ENCODE measurements at regions not wholly inside any gene's neighbourhood (a gene's known extent, or its start where the extent isn't known, plus 50 kb on each side); places are given as distances from the start of the nearest gene placed in this dataset.

DNA sequence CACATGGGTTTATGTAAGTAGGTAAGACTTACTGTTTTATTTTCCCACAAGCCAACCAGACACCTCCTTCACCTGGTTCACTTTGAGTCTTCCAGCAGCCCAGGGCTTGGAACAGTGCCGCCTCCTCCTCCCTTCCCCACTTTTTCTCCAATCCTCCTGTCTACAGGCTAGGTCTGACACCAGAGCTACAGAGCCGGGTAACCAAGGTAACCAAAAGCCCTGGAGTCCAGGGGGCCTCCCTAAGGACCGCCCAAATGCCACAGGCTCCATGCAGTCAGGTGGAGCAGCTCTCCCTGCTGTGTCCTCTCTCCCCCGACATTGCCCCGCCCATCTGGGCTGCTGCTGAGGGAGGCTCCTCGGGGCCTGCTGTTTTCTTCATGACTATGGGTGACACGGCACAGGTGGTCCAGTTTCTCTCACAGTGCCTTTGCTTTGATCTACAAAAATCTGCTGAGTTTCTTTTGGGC lies 138.0 kb upstream of the EFNA5 start:
- DNase-seq, result no peak
- intact Hi-C loops (cut with DNase I), result no loop called here

DNA sequence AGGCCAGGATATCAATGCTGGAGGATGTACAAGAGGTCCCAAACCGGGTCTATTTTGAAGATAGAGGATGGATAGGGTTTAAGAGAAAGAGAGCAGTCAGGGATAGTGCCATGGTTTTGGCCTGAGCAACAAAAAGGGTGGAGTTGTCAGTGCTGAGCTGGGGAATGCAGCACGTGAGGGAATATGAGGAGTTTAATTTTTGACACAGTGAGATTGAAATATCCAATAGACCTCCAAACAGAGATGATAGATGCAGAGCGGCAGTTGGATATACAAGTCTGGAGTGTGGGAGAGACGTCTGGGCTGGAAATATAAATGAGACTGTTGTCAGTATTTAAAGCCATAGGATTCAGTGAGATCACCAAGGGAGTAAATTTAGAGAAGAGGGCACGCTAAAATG lies 136.7 kb upstream of the EFNA5 start:
- intact Hi-C loops (cut with DNase I), result no loop called here
- DNase-seq, result no peak

DNA sequence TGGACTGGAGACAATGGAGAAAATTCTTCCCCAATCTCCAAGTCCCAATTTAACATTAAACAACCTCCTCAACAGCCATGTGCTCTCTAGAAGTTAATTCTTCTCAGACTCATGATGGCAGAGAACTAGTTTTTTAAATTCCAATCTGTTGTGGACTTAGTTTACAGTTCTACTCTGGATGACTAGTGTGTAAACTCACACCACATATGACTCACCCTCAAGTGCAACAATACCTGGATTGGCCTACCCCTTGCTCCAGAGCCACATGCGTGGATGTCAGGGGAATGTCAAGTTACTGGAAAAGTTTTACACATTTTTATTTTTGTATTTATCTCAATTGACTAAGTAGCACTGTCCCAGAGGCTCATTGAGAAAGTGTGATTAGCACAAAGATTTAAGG lies 136.0 kb upstream of the EFNA5 start:
- intact Hi-C loops (cut with DNase I), result no loop called here
- no peak for DNase-seq

DNA sequence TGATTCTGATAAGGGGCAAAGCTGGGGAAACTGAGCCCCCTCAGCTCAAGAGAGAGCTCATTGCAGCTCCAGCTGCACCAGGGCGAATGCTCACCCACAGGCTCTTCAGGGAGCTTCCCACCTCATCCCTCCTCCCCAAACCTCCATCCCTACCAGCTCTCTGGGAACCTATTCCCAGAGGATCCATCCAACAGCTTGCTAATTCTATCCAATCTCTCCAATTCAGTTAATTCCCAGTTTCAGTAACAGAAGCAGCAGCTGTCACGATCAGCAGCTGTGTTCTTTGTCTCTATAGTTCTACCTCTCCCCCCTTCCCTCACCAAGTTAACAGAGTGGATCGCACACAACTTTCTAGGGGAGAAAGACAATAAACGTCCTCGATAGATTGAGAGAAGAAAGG lies 135.5 kb upstream of the EFNA5 start:
- no peak for DNase-seq
- intact Hi-C loops (cut with DNase I), result no loop called here

DNA sequence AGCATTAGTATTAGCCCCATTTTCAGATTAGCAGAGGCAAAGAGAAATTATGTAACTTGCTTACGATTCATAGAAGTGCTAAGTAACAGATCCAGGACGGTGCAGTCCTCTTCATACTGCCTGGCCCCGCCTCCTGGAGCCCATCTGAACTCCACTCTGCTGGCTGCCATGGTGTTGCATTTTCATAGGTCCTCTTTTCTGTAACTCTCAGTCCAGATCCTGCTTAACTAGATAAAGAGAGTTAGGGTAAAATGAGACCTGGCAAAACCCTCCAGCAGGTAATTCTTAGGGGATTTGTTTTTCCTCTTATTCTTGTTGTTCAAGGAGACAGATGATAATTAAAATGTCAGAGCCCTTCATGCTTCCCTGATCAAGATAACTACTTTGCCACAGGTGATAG lies 135.1 kb upstream of the EFNA5 start:
- no peak for DNase-seq

DNA sequence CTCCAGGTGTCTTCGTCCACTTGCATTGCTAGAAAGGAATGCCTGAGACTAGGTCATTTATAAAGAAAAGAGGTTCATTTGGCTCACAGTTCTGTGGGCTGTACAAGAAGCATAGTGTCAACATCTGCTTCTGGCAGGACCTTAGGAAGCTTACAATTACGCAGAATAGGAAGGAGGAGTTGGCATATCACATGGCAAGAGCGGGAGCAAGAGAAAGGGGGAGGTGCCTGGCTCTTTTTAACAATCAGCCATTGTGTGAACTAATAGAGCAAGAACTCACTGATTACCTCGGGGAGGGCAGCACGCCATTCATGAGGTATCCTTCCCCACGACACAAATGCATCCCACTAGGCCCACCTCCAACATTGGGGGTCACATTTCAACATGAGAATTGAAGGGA lies 134.4 kb upstream of the EFNA5 start:
- DNase-seq, result no peak
- intact Hi-C loops (cut with DNase I), result no loop called here

More for the DNA sequence above, 135.1 kb upstream of the EFNA5 start:
- intact Hi-C loops (cut with DNase I), result no loop called here

DNA sequence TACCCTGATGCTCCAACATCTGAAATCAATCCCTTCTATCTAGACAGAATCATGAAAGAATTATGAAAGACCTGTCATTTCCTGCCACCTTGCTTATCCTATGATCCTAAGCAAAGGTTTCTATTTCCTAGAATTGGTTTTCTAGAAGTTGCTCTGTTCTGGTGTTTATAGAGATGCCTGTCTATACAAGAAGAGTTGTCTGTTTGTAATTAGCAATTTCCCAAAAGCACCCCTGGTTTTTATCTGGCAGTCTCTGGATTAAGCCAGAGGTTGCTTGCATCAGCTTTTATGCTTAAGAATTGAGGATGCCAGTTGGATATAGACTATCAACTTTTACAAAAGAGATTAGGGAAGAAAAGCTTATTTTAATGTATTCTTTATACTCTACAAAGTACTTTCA lies 133.0 kb upstream of the EFNA5 start:
- intact Hi-C loops (cut with DNase I), result no loop called here
- no peak for DNase-seq

DNA sequence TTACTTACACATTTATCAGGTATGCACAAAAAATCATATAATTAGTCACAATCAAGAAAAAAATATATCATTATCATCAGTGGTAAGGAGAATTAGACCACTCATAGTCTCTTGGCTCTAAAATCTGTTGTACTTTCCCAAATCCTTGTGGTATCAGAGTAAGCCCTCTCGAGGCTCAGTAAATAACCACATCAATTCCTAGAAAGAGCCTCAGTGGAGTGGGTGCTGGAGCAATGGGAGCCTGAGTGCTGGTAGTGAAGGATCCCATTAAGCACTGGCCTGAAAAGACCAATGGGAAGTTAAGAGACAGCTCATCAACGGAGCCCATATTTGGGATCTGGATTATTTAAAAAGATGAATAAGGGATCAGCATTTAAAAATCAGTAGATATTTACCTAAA lies 130.3 kb upstream of the EFNA5 start:
- DNase-seq, result no peak
- intact Hi-C loops (cut with DNase I), result no loop called here

DNA sequence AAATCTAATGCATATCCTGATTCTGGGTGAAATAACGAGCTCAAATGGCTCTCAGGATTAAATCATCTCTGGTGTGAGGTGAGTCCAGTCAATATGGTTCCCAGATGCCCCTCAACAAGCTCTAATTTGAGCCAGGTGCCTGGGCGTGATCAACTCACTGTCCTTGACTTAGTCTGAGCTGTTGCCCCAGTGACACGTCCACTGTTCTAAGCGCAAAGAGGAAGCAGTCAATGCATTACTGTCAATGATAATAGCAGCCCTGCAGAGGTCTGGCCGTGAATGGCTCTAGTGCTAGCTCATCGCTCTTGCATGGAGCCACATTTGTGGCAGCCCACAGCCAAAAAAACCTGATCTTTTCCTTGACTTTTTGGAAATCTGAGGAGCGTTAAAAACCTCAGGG lies 128.6 kb upstream of the EFNA5 start:
- no peak for DNase-seq
- intact Hi-C loops (cut with DNase I), result no loop called here

DNA sequence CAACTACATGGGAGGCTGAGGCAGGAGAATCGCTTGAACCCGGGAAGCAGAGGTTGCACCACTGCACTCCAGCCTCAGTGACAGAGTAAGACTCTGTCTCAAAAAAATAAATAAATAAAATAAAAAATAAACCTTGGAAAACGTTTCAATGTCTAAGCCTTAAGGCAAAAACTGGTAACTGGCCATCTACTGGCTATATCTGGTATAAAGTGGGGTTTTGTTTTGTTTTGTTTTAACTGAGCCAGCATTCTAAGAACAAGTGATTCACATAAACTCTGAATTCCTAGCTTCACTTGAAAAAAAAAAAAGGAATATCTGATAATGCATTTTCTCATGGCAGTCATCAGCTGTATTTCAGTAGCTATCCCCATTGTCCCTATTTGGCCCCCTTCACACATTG lies 126.1 kb upstream of the EFNA5 start:
- intact Hi-C loops (cut with DNase I), result no loop called here

DNA sequence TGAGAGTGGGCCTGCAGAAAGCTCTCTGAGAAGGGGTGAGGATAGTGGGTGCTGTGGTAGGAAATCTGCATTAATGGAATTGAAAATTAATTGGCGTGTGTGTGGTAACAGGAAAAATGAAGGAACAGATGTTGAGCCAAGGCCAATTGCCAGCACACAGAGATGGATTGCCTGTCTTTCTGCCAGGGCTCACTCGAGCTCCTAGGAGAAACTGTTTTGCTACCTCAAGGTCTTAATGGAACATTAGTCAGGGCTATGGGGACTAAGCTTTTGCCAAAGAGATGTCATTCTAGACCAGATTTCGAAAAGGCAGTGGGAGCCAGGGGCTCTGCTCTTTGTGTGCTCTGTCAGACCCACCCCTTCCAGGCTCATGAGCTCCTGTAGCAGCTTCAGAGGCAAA lies 124.0 kb upstream of the EFNA5 start:
- DNase-seq, result no peak
- intact Hi-C loops (cut with DNase I), result no loop called here

More for the DNA sequence above, 126.1 kb upstream of the EFNA5 start:
- DNase-seq, result no peak

DNA sequence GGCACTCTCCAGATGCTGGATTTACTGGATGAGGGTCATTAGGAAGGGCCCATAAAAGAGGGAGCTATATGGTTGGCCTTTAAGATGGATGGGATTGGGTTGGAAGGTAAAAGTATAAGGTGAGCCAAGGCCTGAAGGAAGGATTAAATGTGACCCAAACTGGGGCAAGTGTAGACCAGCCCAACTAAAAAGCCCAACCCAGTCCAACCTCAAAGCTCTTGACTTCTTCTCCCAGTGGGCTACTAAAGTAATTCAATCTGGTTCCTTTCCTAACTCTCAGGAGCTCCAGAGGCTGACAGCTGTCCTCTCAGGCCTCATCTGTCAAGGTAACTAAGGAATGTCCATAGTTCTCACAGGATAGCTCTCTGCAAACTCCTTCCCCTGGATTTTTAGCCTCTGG lies 122.2 kb upstream of the EFNA5 start:
- DNase-seq, result no peak
- intact Hi-C loops (cut with DNase I), result no loop called here

DNA sequence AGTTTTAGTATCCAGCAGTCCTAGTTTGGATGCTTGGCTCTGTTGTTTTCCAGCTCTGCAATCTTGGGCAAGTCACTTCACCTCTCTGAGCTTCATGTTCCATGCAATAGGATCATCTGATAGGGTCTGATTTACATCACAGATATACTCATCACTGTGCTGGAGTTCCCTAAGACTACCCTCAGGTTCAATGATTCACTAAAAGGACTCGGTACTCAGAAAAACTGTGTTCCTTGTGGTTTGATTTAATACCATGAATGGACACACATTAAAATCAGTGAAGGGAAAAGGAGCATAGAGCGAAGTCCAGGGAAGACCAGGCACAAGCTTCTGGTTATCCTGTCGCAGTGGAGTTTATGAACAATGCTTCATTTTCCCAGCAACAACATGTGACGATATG lies 119.9 kb upstream of the EFNA5 start:
- intact Hi-C loops (cut with DNase I), result no loop called here
- DNase-seq, result no peak

DNA sequence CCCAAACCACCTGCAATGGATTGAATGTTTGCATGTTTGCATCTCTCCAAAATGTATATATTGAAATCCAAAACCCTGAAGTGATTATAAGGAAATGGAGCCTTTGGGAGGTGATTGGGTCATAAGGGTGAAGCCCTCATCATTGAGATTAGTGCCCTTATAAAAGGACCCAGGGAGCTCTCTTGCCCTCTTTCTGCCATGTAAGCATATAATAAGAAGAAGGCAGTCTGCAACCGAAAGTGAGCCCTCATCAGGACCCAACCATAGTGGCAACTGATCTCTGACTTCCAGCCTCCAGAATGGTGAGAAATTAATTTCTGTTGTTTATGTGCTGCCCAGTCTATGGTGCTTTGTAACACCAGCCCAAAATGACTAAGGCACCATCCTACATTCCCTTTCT lies 115.7 kb upstream of the EFNA5 start:
- intact Hi-C loops (cut with DNase I), result no loop called here
- no peak for DNase-seq

DNA sequence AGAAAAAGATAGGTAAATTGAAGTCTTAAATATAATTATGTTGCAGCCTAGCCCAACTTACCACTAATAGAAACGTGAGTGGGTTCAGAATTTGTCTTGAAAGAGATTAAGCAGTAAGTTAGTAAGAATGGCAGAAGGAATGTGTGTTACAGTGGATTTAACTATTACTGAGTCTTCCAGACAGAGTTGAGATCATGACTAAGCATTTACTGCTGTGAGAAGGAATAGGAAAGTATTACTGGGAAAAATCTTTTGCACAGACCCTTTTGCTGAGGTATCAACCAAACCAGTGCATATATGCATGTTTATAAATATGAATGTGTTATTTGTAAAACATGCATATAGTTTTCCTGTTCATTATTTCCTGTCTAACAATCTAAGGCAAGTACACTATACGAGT lies 112.8 kb upstream of the EFNA5 start:
- DNase-seq, result no peak

DNA sequence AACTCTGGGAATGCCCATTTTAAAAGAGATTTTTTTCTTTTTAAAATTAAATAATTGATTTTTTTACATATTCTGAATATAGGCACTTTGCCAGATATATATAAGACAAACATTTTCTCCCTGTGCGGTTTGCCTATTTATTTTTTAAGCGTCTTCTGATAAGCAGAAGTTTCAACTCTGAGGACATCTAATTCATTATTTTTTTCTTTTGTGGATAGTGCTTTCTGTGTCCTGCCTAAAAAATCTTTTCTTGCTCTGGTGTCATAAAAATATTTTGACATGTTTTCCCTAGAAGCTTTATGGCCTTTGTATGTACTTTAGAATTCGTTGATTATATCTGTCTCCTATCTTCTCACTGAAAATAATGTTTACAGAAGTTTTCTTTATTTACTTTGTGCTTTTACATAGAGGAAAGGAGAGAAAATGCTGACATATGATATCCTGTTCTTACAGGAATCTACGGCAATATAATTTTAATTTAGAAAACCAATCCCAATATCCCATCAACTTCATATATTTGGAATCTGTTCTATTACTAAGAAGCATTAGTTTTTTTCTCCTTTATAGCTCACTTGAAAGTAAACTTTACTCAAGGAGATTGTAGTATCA lies 111.9 kb upstream of the EFNA5 start:
- DNase-seq, result no peak
- intact Hi-C loops (cut with DNase I), result no loop called here

More for the DNA sequence above, 112.8 kb upstream of the EFNA5 start:
- intact Hi-C loops (cut with DNase I), result no loop called here

DNA sequence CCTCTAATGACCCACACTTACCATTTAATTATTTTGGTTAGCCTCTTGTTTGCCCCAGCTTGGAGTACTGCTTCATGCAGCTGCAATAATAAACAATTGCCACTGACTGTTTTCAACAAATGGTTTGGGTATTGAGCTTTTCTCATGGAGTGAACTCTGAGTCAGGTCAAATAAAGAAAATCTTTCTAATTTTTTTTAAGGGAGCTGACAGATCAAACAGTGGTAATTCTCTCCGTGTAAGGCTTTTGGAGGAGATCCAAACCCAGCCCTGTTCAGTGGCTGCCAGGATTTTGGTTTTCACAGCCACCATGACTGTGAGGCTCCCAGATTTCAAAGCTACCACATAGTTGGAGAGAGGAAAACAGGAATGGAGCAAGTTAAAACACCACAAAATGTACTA lies 110.7 kb upstream of the EFNA5 start:
- DNase-seq, result no peak
- intact Hi-C loops (cut with DNase I), result no loop called here

DNA sequence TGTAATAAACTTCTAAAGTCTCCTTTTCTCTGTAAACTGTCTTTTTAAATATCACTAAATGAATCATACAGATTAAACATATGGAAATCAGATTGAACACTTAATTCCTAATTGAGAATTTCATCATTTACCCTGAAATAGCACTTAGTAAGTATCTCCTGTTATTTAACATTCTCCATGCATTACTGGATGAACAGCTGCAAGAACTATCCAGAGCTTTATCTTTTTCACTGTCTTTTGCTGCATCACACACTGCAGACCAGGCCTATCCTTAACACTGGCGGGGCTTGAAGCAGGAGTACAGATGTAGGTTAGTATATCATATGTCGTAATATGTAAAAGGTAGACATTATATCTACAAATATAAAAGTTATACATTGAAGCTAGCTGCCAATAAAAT lies 108.7 kb upstream of the EFNA5 start:
- intact Hi-C loops (cut with DNase I), result no loop called here
- no peak for DNase-seq

DNA sequence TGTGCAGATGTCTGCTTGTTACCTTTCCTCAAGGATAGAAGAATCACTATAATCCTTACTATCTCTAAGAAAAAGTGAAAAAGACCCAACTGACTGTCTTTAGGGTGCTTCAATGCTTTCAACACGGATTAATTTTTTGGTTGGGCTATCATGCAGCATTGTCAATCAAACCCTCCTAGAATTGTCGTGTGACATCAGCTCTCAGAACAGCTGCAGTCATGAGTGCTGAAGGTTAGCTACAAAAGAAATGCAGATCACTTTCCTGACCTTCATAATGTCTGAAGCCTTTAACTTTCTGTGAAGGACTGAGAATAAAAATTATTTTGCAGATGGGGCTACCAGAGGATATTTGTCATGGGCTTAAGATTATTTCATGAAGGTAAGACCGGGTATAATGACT lies 107.9 kb upstream of the EFNA5 start:
- intact Hi-C loops (cut with DNase I), result no loop called here

DNA sequence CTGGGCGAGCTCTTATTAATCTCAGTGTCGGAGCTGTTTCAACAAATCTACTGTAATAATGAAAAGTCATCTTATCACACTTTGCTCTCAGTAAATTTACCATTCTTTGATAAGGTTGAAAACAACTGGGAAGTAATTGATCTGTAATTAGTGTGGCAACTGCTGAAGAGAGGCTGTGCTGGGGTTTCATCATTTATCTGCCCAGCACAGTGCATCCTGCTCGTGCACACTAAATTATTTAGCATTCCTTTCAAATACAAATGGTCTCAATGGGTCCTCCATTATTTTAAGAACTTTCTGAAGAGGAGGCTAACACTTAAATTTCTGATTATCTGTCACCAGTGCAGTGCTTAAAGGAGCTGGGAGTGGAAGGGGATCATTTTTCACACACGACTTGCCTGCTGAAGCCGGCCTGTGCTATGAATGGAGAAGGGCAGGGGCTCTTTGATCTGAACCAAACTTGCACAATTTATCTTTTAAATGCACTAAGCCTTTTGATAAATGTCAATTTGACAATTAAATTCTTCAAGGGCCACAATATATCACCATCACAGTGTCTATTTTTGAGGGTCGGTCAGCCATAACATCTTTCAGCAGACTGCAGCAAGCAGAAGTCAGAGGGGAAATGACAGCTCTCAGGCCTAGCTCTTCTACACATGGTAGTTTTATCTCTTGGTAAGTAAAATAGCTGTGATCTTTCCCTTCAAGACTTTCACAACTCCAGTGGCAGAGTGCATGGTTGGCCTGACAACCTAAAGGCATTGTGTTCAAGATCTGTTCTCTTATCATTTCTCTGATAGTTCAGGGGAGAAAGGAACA lies 106.4 kb upstream of the EFNA5 start:
- intact Hi-C loops (cut with DNase I), result no loop called here
- no peak for DNase-seq

More for the DNA sequence above, 107.9 kb upstream of the EFNA5 start:
- no peak for DNase-seq

DNA sequence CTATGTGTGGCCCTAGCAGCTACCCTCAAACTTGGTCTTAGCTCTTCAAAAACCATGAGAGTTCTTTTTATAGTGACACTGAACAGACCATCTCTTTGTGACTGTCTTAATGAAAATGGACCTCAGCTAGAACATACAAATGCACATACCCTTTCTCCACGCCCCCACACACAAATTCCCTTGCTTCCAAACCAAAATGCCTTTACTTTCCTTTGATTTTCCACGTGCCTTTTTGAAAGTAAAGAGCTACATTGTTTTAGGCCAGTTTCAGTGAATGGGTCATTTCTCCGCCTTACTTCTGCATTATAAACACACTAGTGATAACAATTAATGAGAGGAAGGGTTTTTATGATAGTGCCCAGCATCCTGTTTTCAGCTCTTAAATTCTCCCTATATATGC lies 105.8 kb upstream of the EFNA5 start:
- intact Hi-C loops (cut with DNase I), result no loop called here
- DNase-seq, result no peak

All from head of caudate nucleus (tissue), 42 donors.